DOHH2 (cell line): ENCODE measurements at regions not wholly inside any gene's neighbourhood (a gene's known extent, or its start where the extent isn't known, plus 50 kb on each side); places are given as distances from the start of the nearest gene placed in this dataset.

ENCODE experiments used
- H3F3A ChIP-seq: fragments of 200-600 bp; sonication (generic), shearing (Covaris generic); 2 replicates; pipeline ENCODE4 v1.6.0; 2016; ENCODE audit warnings: antibody characterized with exemption, mild to moderate bottlenecking; ENCODE audit not compliant: control insufficient read depth, insufficient read depth
- H3K27ac ChIP-seq: fragments of 200-600 bp; sonication (generic); 2 replicates; pipeline ENCODE4 v1.5.1; 2014; ENCODE audit warnings: low read depth, mild to moderate bottlenecking, low read length, moderate library complexity
- H3K27me3 ChIP-seq: fragments of 200-600 bp; sonication (generic); 2 replicates; pipeline ENCODE4 v1.6.1; 2014; ENCODE audit warnings: mild to moderate bottlenecking, low read length, mixed read lengths; ENCODE audit not compliant: control insufficient read depth
- H3K36me3 ChIP-seq: fragments of 200-600 bp; sonication (generic); 2 replicates; pipeline ENCODE4 v1.6.1; 2014; ENCODE audit warnings: mild to moderate bottlenecking, low read length, moderate library complexity, mixed read lengths; ENCODE audit not compliant: control insufficient read depth
- H3K4me1 ChIP-seq: fragments of 200-600 bp; sonication (generic); 2 replicates; pipeline ENCODE4 v1.6.1; 2014; ENCODE audit warnings: mild to moderate bottlenecking, low read length, mixed read lengths; ENCODE audit not compliant: control insufficient read depth
- H3K4me2 ChIP-seq: fragments of 200-600 bp; sonication (generic); 2 replicates; pipeline ENCODE4 v1.6.0; 2014; ENCODE audit warnings: mild to moderate bottlenecking, low read length, moderate library complexity
- H3K4me3 ChIP-seq: fragments of 200-600 bp; sonication (generic); 2 replicates; pipeline ENCODE4 v1.5.1; 2014; ENCODE audit warnings: mild to moderate bottlenecking, low read length, mixed read lengths
- H3K79me2 ChIP-seq: fragments of 200-600 bp; sonication (generic); 2 replicates; pipeline ENCODE4 v1.6.1; 2014; ENCODE audit warnings: mild to moderate bottlenecking, low read length, mixed read lengths; ENCODE audit not compliant: control insufficient read depth
- H3K9me2 ChIP-seq: fragments of 200-600 bp; sonication (generic); replicated peaks from 2 replicates; pipeline ENCODE4 v1.6.1; 2014; ENCODE audit warnings: mild to moderate bottlenecking, low read length, mixed read lengths; ENCODE audit not compliant: control insufficient read depth
- H3K9me3 ChIP-seq: fragments of 200-600 bp; sonication (generic); 2 replicates; pipeline ENCODE4 v1.6.1; 2014; ENCODE audit warnings: antibody characterized with exemption, low read length, mixed read lengths; ENCODE audit not compliant: control insufficient read depth, insufficient read depth
- H4K20me1 ChIP-seq: fragments of 200-600 bp; sonication (generic); 2 replicates; pipeline ENCODE4 v1.6.0; 2014; ENCODE audit warnings: low read depth, mild to moderate bottlenecking, antibody characterized with exemption, low read length, moderate library complexity; ENCODE audit not compliant: control insufficient read depth, insufficient read depth
- EZH2phosphoT487 ChIP-seq: fragments of 200-600 bp; sonication (generic); IDR thresholded peaks from 2 replicates; pipeline ENCODE4 v1.6.1; 2017; ENCODE audit warnings: borderline replicate concordance, mild to moderate bottlenecking, antibody characterized with exemption, low read length, moderate library complexity, mixed read lengths
- TF ChIP-seq, protein P1 (sequence below): fragments of 200-600 bp; sonication (generic); IDR thresholded peaks from one replicate; pipeline ENCODE4 v1.5.1; 2014; ENCODE audit warnings: antibody characterized with exemption, mild to moderate bottlenecking, low read depth, low read length; ENCODE audit not compliant: poor library complexity, severe bottlenecking

DNA sequence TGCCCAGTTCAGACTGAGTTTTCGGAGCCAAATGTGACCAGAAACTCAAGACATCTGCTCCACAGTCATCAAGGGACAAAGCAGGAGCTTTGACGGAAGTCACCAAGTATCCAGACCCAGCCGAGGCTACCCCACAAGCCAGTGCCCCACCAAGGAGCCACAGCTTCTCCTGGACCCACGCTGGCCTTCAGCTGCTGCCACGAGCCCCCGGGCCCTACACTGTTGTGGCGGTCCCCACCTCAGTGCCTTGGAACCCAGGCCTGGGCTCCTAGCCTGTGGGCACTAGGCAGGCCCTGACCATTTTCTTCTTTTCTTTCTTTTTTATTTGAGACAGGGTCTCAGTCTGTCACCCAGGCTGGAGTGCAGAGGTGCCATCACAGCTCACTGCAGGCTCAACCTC lies 82.1 kb upstream of the NKX1-1 start:
- TF ChIP-seq, protein P1, sequence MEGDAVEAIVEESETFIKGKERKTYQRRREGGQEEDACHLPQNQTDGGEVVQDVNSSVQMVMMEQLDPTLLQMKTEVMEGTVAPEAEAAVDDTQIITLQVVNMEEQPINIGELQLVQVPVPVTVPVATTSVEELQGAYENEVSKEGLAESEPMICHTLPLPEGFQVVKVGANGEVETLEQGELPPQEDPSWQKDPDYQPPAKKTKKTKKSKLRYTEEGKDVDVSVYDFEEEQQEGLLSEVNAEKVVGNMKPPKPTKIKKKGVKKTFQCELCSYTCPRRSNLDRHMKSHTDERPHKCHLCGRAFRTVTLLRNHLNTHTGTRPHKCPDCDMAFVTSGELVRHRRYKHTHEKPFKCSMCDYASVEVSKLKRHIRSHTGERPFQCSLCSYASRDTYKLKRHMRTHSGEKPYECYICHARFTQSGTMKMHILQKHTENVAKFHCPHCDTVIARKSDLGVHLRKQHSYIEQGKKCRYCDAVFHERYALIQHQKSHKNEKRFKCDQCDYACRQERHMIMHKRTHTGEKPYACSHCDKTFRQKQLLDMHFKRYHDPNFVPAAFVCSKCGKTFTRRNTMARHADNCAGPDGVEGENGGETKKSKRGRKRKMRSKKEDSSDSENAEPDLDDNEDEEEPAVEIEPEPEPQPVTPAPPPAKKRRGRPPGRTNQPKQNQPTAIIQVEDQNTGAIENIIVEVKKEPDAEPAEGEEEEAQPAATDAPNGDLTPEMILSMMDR, result no peak
- no peak for TF ChIP-seq EZH2phosphoT487
- Histone ChIP-seq H3K79me2 (no peaks in the 10 kb centered on the region), H3K27ac (no peak overlapping the region), H3K4me2 (no peak overlapping the region), H3K9me2 (no peaks in the 10 kb centered on the region), H3K9me3 (peaks cover 28% of the 10 kb centered on the region), H3K36me3 (no peaks in the 10 kb centered on the region), H3K4me3 (no peak overlapping the region), H3K27me3 (no peaks in the 10 kb centered on the region), H4K20me1 (no peaks in the 10 kb centered on the region), H3K4me1 (no peaks in the 10 kb centered on the region), H3F3A (no peaks in the 10 kb centered on the region)

DNA sequence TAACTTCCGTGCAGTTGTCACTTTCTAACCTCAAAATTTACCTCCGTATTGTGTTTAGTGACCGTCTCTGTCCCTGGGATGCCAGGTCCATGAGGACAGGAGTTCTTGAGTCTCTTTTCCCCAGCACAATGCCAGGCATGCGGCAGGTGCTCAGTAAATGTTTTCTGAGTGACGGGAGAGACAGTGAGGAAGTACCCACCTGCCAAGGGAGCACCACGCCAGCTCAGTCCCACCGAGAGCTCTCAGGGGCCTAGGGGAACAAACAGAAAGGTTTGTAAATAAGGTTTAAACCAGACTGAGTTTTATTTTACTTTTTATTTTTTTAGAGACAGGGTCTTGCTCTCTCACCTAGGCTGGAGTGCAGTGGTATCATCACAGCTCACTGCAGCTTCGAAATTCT lies 81.5 kb upstream of the NKX1-1 start:
- H3K9me3 ChIP-seq, result peaks cover 28% of the 10 kb centered on the region
- H3K27ac ChIP-seq, result no peak overlapping the region
- no peak for TF ChIP-seq EZH2phosphoT487
- TF ChIP-seq, protein P1, result no peak
- H3K4me3 ChIP-seq, result no peak overlapping the region
- H4K20me1 ChIP-seq, result no peaks in the 10 kb centered on the region
- H3F3A ChIP-seq, result no peaks in the 10 kb centered on the region
- no peaks in the 10 kb centered on the region for H3K79me2 ChIP-seq
- H3K4me1 ChIP-seq, result no peaks in the 10 kb centered on the region
- no peaks in the 10 kb centered on the region for H3K36me3 ChIP-seq
- no peaks in the 10 kb centered on the region for H3K9me2 ChIP-seq
- no peak overlapping the region for H3K4me2 ChIP-seq
- no peaks in the 10 kb centered on the region for H3K27me3 ChIP-seq

DNA sequence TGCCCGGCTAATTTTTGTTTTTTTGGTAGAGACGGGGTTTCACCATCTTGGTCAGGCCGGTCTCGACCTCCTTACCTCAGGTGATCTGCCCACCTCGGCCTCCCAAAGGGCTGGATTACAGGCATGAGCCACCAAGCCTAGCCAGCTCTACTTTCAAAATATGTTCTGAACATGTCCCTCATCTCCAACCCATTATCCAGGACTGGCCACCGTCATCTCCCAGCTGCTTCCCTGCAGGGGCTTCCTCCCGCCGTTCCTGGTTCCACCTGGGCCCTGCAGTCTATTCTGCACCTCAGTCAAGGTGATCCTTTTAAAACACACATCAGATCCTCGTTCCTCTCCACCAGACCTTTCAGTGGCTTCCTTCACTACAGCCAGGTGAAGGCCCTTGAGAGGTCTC lies 80.9 kb upstream of the NKX1-1 start:
- TF ChIP-seq, protein P1, result no peak
- TF ChIP-seq EZH2phosphoT487, result no peak
- Histone ChIP-seq H3K9me3 (peaks cover 28% of the 10 kb centered on the region), H3K27me3 (no peaks in the 10 kb centered on the region), H3K9me2 (no peaks in the 10 kb centered on the region), H3K27ac (no peak overlapping the region), H4K20me1 (no peaks in the 10 kb centered on the region), H3K4me3 (no peak overlapping the region), H3K36me3 (no peaks in the 10 kb centered on the region), H3K4me1 (no peaks in the 10 kb centered on the region), H3F3A (no peaks in the 10 kb centered on the region), H3K4me2 (no peak overlapping the region), H3K79me2 (no peaks in the 10 kb centered on the region)

DNA sequence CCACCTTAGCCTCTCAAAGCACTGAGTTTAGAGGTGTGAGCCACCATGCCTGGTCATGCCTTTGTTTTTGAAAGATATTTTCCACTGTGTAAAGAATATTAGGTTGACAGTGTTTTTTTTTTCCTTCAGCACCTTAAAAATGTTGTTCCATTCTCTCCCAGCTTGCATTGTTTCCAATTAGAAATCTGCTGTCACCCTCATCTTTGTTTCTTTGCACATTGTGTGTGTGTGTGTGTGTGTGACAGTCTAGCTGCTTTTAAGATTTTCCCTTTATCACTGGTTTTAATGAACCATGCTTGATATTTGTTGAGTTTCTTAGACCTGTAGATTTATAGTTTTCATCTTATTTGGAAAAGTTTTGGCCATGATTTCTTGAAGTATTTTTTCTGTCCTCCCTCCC lies 79.0 kb upstream of the NKX1-1 start:
- Histone ChIP-seq H3K4me2 (no peak overlapping the region), H3K36me3 (no peaks in the 10 kb centered on the region), H3K27ac (no peak overlapping the region), H3K4me3 (no peak overlapping the region), H3K9me3 (peaks cover 25% of the 10 kb centered on the region), H3F3A (no peaks in the 10 kb centered on the region), H3K79me2 (no peaks in the 10 kb centered on the region), H3K9me2 (no peaks in the 10 kb centered on the region), H3K27me3 (no peaks in the 10 kb centered on the region), H3K4me1 (no peaks in the 10 kb centered on the region), H4K20me1 (no peaks in the 10 kb centered on the region)
- no peak for TF ChIP-seq EZH2phosphoT487
- TF ChIP-seq, protein P1, result no peak
